ENCODE measurements at regions not wholly inside any gene's neighbourhood (a gene's known extent, or its start where the extent isn't known, plus 50 kb on each side); places are given as distances from the start of the nearest gene placed in this dataset.
"Not testable (repeated sequence)": the region's sequence is repeated elsewhere in the genome, so short reads cannot be mapped to it uniquely, and the experiment has no call there.

DNA sequence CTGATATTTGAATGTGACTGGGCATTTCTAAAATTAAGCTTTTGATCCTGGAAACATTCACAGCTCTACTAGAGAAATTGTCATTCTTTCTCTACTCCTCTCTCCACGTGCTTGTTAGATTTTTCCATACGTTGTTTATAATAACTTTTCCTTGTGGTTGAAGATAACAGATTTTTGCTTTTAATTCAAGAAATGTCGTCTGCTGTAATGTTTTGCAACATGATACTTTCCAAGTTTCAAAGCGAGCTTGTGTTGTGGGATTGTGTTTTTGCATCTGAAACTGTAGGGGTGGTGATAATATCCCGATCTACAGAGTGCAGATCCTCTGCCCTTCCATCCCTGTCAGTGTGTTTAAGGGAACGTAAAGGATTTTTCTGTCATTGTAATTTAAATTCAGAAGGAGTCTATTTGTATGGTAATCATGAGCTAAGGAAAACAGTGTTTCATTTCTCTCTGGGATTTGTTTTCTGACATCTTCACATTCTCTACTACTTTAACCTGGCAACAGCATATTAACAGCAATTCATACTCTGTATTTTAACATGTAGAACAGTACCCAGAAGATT, 321.4 kb downstream of the FAT3 start:
- no peak for DNase-seq (ENCODE audit: low spot score)

DNA sequence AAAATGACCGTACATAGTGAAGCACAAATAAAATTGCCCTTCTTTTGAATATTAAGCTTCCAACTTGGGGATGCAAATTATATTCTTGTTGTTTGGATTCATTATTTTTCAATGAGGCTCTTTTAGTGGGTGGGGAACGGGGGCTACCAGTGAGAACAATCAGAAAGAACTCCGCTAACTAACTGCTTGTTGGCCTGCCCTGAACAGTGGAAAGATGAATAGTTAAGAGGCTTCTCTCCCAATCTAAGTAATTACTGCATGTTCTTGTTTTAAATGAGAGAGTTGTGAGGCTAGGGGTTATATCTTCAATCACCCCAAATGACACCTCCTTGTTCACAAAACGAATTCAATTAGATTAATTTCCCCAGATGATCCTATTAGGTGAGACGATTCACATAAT, 322.0 kb downstream of the FAT3 start:
- no peak for DNase-seq (ENCODE audit: low spot score)

DNA sequence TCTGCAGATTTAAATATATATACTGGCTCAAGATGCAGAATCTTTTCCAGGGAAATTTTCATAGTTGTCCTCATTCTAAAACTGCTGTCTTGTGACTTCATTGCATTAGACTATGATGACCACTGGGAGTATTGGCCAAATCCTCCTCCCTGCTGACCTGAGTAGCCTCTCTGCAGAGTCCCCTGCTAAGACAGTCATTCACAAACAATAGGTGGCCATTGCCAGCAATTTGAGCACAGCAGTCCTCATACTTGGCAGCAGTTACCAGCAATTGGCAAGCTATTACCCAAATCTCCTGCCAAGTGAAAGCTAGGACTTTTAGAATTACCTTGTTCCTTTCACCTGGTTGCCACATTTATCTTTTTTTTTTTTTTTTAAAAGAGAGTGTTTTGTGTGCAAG, 325.8 kb downstream of the FAT3 start:
- no peak for DNase-seq (ENCODE audit: low spot score)

DNA sequence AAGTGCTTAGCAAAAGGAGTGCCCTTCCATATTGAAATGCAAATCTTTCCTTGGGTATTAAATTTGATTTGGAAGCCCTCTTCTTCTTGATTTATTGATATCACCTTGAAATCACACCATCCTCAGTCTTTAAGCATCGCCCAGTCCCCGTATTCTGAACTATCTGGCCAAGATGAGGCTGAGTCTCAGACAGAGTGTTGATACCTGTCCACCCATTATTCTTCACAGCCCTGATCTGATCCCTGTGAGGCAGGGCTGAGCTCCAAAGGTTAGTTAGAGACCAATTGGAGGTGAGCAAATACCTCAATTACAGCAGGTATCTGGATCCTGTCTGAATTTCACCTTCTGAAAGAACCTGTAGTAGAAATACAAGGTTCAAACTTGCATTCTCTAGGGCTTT, 326.3 kb downstream of the FAT3 start:
- no peak for DNase-seq (ENCODE audit: low spot score)

DNA sequence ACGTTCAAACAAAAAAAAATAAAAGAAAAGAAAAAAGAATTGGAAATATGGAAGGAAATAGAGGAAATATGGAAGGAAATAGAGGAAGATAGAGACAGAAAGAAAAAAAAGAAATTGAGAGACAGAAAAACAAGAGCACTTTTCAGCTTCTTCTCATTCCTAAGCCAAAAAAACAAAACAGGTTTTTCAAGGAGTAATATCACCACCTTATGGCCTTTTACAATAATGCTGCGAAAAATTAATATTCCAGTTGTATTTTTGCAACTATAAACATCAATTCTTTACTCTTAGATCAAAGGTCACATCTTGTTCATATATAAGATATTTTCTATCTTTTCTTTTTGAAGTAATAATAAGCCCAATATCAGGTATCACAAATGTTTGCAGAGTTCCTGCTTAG, 328.3 kb downstream of the FAT3 start:
- no peak for DNase-seq (ENCODE audit: low spot score)

DNA sequence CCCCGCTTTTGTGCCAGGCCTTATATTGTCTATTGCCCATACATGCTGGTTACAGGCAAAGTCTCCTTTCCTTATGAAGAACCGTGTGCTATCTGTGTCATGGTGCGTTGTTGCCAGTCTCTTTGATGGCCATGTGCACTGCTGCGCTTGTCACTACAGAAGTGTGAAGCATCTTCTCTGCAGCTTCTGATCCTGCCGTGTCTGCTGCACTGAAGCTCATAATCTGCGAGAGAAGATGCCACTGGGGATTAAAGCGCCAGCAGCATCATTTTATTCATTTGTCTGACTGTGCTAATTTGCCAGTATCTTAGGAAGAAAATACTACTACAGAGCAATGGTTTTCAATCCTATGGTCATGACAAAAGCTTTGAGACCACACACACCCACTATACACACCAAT, 330.1 kb downstream of the FAT3 start:
- DNase-seq (ENCODE audit: low spot score): no peak

DNA sequence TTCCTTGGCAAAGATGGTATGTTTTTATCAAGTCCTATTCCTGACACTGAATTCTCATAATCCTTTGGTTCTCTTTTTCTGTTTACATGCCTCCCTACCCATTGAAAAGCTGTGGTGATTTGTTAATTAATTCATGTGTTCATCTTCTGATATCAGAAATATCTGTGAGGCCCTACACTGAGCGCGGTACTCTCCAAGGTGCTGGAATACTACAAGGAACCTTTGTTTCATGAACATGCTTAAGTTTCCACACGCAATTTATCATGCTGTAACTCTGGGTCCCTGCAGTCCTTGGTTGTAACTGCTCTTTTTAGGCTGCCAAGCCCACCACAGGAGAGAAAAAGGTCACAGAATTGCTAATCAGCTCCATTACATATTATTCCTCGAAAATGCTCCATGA, 331.8 kb downstream of the FAT3 start:
- DNase-seq (ENCODE audit: low spot score): no peak

DNA sequence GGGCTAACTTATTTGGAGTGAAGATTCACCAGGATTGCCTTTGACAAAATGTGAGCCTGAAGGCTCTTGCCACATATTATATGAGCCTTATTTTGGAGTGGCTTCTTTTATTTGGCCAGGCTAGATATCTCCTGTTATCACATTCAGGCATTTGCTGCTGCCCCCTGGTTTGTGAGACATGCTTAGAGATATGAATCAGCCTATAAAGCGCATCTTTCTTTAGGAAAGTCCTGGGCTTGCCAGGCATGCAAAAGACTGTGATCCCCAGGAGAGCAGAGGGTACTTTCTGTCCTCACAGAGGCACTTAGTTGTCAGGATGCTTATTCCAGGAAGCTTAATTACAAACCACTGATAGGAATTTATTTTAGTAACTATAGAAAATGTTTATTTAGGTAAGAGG, 333.3 kb downstream of the FAT3 start:
- no peak for DNase-seq (ENCODE audit: low spot score)

DNA sequence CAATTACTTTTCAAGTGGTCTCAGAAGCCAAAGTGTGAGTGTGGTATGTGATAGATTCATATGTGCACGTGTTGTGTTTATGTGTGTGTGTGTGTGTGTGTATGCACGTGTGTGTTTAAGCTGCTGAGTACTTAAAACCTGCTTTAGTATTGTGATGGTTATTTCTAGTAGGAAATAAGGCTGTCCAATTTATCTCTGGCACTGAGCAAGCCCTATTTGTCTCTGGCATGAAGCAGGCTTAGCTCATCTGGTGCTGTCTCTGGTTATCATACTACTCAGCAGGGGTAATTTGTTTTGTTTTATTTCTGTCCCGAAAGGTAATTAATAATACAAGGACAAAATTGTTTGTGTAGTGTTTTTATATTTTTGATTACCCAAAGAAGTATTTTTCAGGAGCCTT, 333.7 kb downstream of the FAT3 start:
- no peak for DNase-seq (ENCODE audit: low spot score)

DNA sequence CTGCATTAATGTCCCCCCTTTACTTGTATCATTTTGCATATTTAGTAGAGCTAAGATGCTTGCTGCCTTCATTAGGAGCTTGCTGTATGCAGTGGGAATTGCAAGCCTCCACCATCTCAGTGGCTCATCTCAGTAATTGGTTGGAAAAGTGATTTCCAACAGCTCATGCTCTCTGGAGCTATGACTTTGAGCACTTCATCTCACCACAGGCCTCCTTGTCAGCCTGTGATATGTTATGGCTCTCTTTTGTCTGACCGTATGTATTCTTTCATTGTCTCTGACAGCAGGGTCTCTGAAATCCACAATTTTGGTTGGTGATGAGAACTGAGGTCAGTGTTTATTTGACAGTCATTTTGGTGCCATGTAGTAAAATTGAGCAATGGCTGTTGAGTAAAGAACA, 345.1 kb downstream of the FAT3 start:
- no peak for DNase-seq (ENCODE audit: low spot score)

DNA sequence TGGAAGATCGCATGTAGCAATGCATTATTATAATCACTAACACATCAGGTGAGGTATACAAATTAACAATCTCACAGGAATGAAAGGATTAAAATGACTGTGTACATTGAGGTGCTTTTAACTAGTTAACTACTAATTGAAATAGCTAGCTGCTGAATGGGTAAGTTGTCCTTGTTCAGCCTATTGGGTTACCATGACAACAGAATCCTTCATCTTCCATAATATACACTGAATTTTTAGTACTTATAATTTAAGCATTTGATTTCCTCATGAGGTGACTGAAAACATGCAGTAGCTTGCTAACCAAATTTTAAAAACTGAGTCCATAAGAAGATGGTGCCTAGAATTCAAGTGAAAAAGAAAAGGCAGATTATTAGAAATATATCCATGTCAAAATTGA, 347.9 kb downstream of the FAT3 start:
- no peak for DNase-seq (ENCODE audit: low spot score)

DNA sequence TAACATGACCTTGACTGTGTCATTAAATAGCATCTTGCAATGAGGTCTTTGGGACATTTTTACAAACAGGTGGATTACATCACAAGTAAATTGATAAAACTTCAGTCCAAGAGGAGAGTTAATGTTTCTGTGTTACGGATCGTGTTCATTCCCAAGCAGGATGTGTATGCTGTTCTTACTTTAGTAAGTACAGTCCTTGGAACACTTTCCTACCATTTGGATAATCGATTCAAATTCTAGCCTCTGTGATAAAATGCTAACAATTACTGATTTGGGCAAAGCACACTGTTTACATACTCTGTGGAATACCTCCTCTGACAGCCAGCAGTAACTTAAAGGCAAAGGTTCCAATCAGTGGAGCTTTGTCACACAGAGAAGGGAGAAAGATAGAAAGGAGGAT, 351.7 kb downstream of the FAT3 start:
- DNase-seq (ENCODE audit: low spot score): no peak

DNA sequence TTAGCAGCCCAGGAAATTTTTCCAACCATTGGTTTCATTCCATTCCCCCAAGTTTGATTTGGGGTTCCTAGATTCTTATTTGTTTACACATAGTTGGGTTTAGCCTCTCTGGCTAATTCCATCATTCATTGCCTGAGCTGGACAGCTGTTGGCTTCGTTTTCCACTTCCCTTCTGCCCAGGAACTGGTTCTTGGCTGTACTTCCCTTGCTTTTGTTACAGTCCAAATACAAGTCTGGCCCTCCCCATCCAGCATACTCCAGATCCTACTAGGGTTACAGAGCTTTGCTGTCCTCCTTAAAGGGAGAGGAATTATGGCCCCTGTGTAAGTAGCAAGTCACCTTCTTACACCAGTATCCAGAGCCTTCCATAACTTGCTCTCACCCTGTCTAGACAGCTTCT, 356.3 kb downstream of the FAT3 start:
- no peak for DNase-seq (ENCODE audit: low spot score)

DNA sequence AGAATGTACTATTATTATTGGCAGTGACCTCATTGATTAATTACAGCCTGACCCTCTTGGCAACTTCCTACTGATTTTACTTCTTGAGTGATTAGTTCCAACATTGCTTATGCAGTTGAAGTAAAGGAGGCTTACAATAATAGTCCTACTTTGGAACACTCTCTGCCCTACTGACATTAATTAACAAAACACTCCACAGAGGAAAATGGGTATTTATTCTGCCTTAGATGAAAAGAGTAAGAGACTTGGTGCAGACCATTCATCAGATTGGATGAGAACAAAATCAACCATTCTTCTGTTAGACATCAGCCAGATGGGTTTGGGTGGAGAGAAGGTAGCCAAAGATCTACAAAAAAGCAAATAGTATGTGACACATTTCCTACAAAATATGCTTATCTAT, 363.8 kb downstream of the FAT3 start:
- no peak for DNase-seq (ENCODE audit: low spot score)

DNA sequence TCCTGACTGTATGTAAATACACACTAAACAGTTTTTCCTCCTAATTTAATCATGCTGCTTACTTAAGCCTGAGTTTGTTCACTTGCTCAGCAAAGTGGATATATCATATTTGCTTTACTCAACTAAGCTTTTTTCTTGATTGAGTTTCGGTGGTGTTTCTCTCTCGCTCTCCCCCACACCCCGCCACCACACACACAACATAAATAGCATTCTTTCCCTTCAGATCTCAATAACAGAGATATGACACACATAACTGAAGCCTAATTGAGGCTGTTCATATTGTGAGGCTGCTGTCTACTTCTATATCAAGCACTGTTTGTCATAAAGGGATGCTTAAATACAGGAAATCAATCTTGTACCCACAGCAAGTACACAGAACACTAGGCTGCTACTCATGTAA, 364.9 kb downstream of the FAT3 start:
- DNase-seq (ENCODE audit: low spot score): no peak

DNA sequence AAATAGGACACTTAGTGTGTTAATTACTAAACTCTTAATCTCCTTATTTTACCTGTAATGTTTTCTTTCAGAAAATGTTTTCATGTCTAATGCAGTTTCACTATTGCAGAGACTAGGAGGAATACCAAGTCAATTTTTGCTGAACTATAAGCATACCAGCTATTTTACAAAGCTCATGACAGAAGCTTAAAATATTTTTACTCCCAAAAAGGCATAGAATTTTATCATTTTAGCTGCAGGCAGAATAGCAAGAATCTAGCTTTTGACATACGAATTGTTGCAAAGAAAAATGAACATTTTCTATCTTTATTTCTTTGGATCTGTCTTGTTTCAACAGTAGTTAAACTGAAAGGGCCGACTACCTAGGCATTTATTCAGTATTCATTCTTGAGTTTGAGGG, 366.9 kb downstream of the FAT3 start:
- DNase-seq (ENCODE audit: low spot score): no peak

DNA sequence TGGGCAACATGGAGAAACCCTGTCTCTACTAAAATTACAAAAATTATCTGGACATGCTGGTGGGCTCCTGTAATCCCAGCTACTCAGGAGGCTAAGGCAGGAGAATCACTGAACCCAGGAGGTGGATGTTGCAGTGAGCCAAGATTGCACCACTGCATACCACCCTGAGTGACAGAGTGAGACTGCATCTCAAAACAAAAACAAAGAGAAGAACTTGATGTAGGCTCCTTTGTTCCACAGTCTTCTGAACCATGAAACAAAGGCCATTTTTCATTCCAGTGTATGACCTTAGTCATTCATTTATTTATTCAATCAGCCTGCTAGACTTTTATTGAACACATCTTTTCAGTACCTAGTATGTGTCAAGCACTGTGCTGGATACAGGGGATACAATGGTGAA, 369.6 kb downstream of the FAT3 start:
- DNase-seq (ENCODE audit: low spot score): no peak

DNA sequence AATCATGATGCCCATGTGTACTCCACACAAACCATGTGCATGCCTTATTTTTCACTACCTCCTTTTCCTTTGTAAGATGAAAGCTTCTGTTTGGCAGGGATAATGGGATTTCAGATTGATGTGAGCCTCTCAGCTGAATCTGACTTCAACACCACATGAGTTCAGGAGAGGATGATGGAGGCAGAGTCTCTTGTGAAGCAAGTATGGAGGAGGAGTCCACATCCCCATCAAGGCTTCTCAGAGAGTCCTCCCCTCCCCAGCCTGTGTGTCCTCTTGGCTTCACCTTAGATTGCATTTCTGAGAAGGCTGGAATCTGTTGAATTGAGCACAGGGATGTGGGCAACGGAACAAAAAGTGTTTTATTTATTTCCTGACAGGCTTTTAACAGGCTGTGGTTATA, 370.4 kb downstream of the FAT3 start:
- no peak for DNase-seq (ENCODE audit: low spot score)

DNA sequence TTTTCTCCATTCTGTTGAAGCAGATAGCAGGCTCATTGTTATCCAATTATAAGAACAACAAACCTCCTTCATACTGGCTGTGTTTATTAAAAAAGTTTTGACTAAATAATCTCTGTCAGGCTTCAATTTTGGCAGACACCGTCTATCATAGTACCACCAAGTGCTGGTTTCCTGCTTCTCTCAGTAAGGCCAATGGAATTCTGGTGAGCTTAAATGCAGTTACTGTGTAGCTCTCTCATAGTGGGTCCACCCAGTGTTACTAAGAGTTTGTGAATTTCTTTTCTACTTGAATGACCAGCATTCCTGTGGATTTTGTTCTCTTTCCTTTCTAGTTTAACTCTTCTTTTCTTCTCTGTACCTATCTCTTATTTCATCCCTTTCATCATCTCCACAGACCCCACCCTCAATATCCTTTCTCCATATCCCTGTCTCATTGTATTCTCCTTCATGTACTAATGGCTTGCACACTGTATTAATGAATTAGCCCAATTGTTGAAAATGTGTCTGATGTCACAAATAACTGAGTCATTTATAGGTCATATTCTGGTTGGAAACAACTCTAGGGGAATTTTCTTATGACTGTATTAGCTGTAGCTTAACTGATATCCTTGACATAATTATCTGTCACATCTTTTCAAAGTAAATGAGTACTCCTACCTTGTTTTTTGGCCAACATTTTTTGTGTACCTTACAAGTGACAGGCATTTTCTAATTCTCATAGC, 372.1 kb downstream of the FAT3 start:
- DNase-seq (ENCODE audit: low spot score): peak; percentile 4

DNA sequence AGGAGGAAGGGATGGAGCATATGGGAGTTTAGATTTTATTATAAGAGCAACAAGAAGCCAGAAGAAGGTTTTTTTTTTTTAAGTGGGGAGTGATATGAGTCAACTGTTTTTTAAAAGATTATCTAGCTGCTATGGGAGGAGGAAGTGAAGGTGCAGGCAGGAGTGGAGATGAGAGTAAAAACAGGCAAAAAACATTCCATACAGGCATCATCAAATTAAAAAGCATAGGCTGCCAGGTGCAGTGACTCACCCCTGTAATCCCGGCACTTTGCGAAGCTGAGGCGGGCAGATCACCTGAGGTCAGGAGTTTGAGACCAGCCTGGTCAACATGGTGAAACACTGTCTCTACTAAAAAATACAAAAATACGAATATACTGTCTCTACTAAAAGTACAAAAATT, 368.4 kb upstream of the MTNR1B start:
- DNase-seq (ENCODE audit: low spot score): no peak

DNA sequence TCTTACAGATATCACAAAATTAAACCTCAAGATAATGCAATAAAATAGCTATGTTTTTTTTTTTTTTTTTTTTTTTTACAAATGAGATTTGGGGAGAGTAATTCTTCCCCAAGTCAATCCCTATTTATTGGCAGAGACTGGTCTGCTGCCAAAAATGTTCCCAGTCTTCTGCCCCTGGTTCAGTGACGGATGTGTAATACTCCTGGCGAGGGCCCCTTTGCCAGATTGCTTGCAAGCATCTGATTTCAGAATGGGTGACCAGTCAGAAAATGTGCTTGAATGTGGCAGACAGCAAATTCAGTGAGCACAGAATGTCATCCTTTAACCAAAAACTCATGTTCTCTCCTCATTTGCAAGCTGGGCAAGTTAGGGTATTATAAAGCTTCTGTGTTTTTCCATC, 363.8 kb upstream of the MTNR1B start:
- no peak for DNase-seq (ENCODE audit: low spot score)

DNA sequence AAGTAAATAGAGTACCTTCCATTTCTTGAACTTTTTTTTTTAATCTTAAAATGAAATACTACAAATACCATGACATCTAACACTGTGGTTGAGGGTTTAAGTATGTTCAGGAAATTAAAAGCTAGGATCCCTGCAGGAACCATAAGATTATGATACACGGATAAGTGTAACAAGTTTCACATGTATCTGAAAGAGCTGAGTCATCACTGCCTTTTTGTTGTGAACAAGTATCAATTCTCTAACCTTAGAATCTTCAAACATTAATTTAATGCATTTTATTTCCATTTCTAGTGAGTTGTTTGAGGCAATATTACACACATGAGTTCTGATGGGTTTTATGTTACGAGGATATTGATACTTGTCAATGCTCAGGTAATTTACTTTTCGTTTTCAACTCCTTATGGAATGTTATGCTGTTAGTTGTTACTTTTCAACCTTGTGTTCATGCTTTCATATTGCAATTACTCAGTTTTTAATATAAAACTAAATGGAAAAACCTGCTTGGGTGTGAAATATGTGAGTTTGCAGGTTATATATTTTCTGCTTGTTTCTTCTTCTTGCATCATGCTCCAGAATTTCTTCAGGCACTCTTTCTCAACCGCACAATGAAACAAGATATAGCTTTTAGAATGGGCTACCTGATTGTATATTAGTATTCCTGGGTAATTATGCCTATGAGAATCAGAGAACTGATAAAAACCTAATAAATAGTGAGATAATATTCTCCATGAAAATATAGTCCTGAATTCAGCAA, 361.3 kb upstream of the MTNR1B start:
- DNase-seq (ENCODE audit: low spot score): no peak

DNA sequence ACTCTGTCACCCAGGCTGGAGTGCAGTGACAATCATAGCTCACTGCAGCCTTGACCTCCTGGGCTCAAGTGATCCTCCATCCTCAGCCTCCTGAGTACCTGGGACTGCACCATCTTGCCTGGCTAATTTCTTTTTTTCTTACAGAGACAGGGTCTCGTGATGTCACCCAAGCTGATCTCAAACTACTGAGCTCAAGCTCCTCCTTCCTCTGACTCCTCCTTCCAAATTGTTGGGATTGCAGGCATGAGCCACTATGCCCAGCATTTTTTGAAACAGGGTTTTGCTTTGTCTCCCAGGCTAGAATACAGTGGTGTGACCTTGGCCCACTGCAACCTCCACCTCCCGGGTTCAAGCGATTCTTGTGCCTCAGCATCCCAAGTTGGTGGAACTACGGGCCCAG, 358.3 kb upstream of the MTNR1B start:
- no peak for DNase-seq (ENCODE audit: low spot score)

DNA sequence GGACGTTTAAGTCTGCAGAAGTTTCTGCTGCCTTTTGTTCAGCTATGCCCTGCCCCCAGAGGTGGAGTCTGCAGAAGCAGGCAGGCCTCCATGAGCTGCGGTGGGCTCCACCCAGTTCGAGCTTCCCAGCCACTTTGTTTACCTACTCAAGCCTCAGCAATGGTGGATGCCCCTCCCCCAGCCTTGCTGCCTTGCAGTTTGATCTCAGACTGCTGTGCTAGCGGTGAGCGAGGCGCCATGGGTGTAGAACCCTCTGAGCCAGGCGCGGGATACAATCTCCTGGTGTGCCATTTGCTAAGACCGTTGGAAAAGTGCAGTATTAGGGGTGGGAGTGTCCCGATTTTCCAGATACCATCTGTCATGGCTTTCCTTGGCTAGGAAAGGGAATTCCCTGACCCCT, 351.4 kb upstream of the MTNR1B start:
- DNase-seq (ENCODE audit: low spot score): not testable (repeated sequence)

Data from hepatic stellate cell (primary cell).